GM19238 (cell line): ENCODE measurements at regions not wholly inside any gene's neighbourhood (a gene's known extent, or its start where the extent isn't known, plus 50 kb on each side); places are given as distances from the start of the nearest gene placed in this dataset.

Source experiments
- DNase-seq: peaks from one replicate; pipeline ENCODE4 v3.0.0; 2011; ENCODE audit warnings: low spot score; ENCODE audit not compliant: insufficient read length

- no peak for DNase-seq
These were observed 340.7 kb upstream of the CBLB start for GRCh38 chr3:106209482-106209881.

GRCh38 chr3:106210923-106211322, 342.1 kb upstream of the CBLB start:
- no peak for DNase-seq

GRCh38 chr3:106212665-106213222, 343.9 kb upstream of the CBLB start:
- DNase-seq = no peak

GRCh38 chr3:106213954-106214353, 345.1 kb upstream of the CBLB start:
- DNase-seq = no peak

GRCh38 chr3:106214641-106215040, 345.8 kb upstream of the CBLB start:
- DNase-seq = no peak

GRCh38 chr3:106215047-106215446, 346.2 kb upstream of the CBLB start:
- no peak for DNase-seq

- no peak for DNase-seq
These were observed 348.9 kb upstream of the CBLB start for GRCh38 chr3:106217745-106218144.

- no peak for DNase-seq
These were observed 358.3 kb upstream of the CBLB start for GRCh38 chr3:106227068-106227467.

GRCh38 chr3:106228271-106228670, 359.5 kb upstream of the CBLB start:
- DNase-seq = no peak

- DNase-seq = no peak
These were observed 360.9 kb upstream of the CBLB start for GRCh38 chr3:106229495-106230278.

- no peak for DNase-seq
These were observed 362.3 kb upstream of the CBLB start for GRCh38 chr3:106231086-106231485.

GRCh38 chr3:106232956-106233355, 364.1 kb upstream of the CBLB start:
- no peak for DNase-seq

GRCh38 chr3:106239195-106239697, 370.4 kb upstream of the CBLB start:
- DNase-seq = no peak

- DNase-seq = no peak
These were observed 372.8 kb upstream of the CBLB start for GRCh38 chr3:106241593-106241992.

- DNase-seq = no peak
These were observed 374.0 kb upstream of the CBLB start for GRCh38 chr3:106242781-106243180.

- no peak for DNase-seq
These were observed 376.6 kb upstream of the CBLB start for GRCh38 chr3:106245400-106245799.

- DNase-seq = no peak
These were observed 379.3 kb upstream of the CBLB start for GRCh38 chr3:106247902-106248684.

- DNase-seq = no peak
These were observed 380.3 kb upstream of the CBLB start for GRCh38 chr3:106249159-106249558.

- DNase-seq = no peak
These were observed 381.2 kb upstream of the CBLB start for GRCh38 chr3:106249981-106250380.

- no peak for DNase-seq
These were observed 382.5 kb upstream of the CBLB start for GRCh38 chr3:106251160-106251892.

GRCh38 chr3:106255870-106256248, 387.0 kb upstream of the CBLB start:
- DNase-seq = peak; percentile 17
